Endodermal cell (in vitro differentiated cells): ENCODE measurements at regions not wholly inside any gene's neighbourhood (a gene's known extent, or its start where the extent isn't known, plus 50 kb on each side); places are given as distances from the start of the nearest gene placed in this dataset.

Experiments used
- DNase-seq: peaks from one replicate; pipeline ENCODE4 v3.0.0-alpha.2; 2017
- H3K27ac ChIP-seq: 2 replicates; pipeline ENCODE4 v1.5.1; 2013; ENCODE audit warnings: mild to moderate bottlenecking, low read depth, low read length, moderate library complexity
- H3K27me3 ChIP-seq: 2 replicates; pipeline ENCODE4 v1.6.1; 2013; ENCODE audit warnings: mild to moderate bottlenecking, low read length, moderate library complexity; ENCODE audit not compliant: insufficient read depth, control insufficient read depth, poor library complexity, severe bottlenecking
- H3K36me3 ChIP-seq: 2 replicates; pipeline ENCODE4 v1.7.0; 2013; ENCODE audit warnings: mild to moderate bottlenecking, low read length, moderate library complexity; ENCODE audit not compliant: control insufficient read depth, insufficient read depth
- H3K4me1 ChIP-seq: one replicate; pipeline ENCODE4 v1.7.0; 2013; ENCODE audit warnings: low read length; ENCODE audit not compliant: control insufficient read depth, insufficient read depth
- H3K4me3 ChIP-seq: 2 replicates; pipeline ENCODE4 v1.5.1; 2013; ENCODE audit warnings: mild to moderate bottlenecking, low read length, moderate library complexity
- H3K9ac ChIP-seq: 2 replicates; pipeline ENCODE4 v1.6.1; 2013; ENCODE audit warnings: mild to moderate bottlenecking, low read length, moderate library complexity; ENCODE audit not compliant: poor library complexity, severe bottlenecking; ENCODE audit errors: extremely low read depth
- H3K9me3 ChIP-seq: 2 replicates; pipeline ENCODE4 v1.6.1; 2013; ENCODE audit warnings: mild to moderate bottlenecking, low read length, moderate library complexity; ENCODE audit not compliant: control insufficient read depth
- H3K27ac Mint-ChIP-seq: 2 replicates; pipeline ENCODE4 v1.8.0; 2020; ENCODE audit warnings: mixed read lengths
- H3K27me3 Mint-ChIP-seq: 2 replicates; pipeline ENCODE4 v1.8.0; 2021; ENCODE audit warnings: mild to moderate bottlenecking, mixed read lengths; ENCODE audit not compliant: insufficient read depth
- H3K36me3 Mint-ChIP-seq: 2 replicates; pipeline ENCODE4 v1.8.0; 2020; ENCODE audit warnings: low read depth, mixed read lengths
- H3K4me1 Mint-ChIP-seq: 2 replicates; pipeline ENCODE4 v1.8.0; 2020; ENCODE audit warnings: mixed read lengths
- H3K4me3 Mint-ChIP-seq: 2 replicates; pipeline ENCODE4 v1.8.0; 2020; ENCODE audit warnings: mild to moderate bottlenecking, moderate library complexity, mixed read lengths
- H3K9me3 Mint-ChIP-seq: 2 replicates; pipeline ENCODE4 v1.8.0; 2020; ENCODE audit warnings: mild to moderate bottlenecking, mixed read lengths
- CTCF ChIP-seq: fragments of 200-600 bp; sonication (generic); conservative IDR thresholded peaks from 2 replicates; pipeline ENCODE4 v1.5.0; 2021; ENCODE audit warnings: antibody characterized with exemption, mild to moderate bottlenecking
- WGBS, 2 experiments: methylation state at CpG; one replicate each; pipeline versions ENCODE4 v1.1.5 to v1.1.7; 2013; ENCODE audit warnings: missing lambda C conversion rate in 2 of 2, mixed read lengths in 1 of 2; ENCODE audit not compliant: insufficient coverage in 1 of 2, insufficient read length in 1 of 2; 5-methylcytosine and 5-hydroxymethylcytosine counted together

GRCh38 chr16:54590836-54591235, 304.2 kb upstream of the IRX3 start:
- no peaks in the 10 kb centered on the region for H3K9me3 Mint-ChIP-seq
- H3K4me3 ChIP-seq, result peak overlapping the region; percentile 25
- H3K27me3 ChIP-seq, result peaks cover 39% of the 10 kb centered on the region
- peaks cover 76% of the 10 kb centered on the region for H3K27me3 Mint-ChIP-seq
- H3K4me1 ChIP-seq, result peaks cover 21% of the 10 kb centered on the region
- no peaks in the 10 kb centered on the region for H3K36me3 Mint-ChIP-seq
- peaks cover 62% of the 10 kb centered on the region for H3K4me1 Mint-ChIP-seq
- H3K9me3 ChIP-seq, result no peaks in the 10 kb centered on the region
- no peak for TF ChIP-seq CTCF
- H3K27ac ChIP-seq, result no peak overlapping the region
- H3K9ac ChIP-seq, result no peak overlapping the region
- DNase-seq, result peak; percentile 31
- H3K36me3 ChIP-seq, result no peaks in the 10 kb centered on the region
- H3K4me3 Mint-ChIP-seq, result no peak overlapping the region
- 20 to 35% methylated on average over 2 to 4 of the region's 4 CpGs for WGBS, 2 experiments
- peak overlapping the region; percentile 16 for H3K27ac Mint-ChIP-seq

- no peak overlapping the region for H3K4me3 Mint-ChIP-seq
- H3K36me3 Mint-ChIP-seq, result no peaks in the 10 kb centered on the region
Observed at GRCh38 chr16:54589326-54589725, 302.7 kb upstream of the IRX3 start.

GRCh38 chr16:54588026-54588425, 301.4 kb upstream of the IRX3 start:
- Histone ChIP-seq H3K36me3 (no peaks in the 10 kb centered on the region), H3K27ac (no peak overlapping the region), H3K27me3 (peaks cover 20% of the 10 kb centered on the region), H3K4me1 (peaks cover 17% of the 10 kb centered on the region), H3K9ac (no peak overlapping the region), H3K9me3 (no peaks in the 10 kb centered on the region), H3K4me3 (no peak overlapping the region)
- Mint-ChIP-seq H3K9me3 (no peaks in the 10 kb centered on the region), H3K36me3 (no peaks in the 10 kb centered on the region), H3K4me3 (no peak overlapping the region), H3K27me3 (peaks cover 68% of the 10 kb centered on the region), H3K27ac (no peak overlapping the region), H3K4me1 (peaks cover 58% of the 10 kb centered on the region)
- no peak for DNase-seq
- WGBS, 2 experiments, result 82 to 85% methylated on average over 5 of the region's 5 CpGs
- no peak for TF ChIP-seq CTCF

More at GRCh38 chr16:54589326-54589725, 302.7 kb upstream of the IRX3 start:
- 92 to 94% methylated on average over 3 to 5 of the region's 5 CpGs for WGBS, 2 experiments
- peaks cover 29% of the 10 kb centered on the region for H3K27me3 ChIP-seq
- H3K4me1 Mint-ChIP-seq, result peaks cover 58% of the 10 kb centered on the region
- no peaks in the 10 kb centered on the region for H3K9me3 ChIP-seq
- no peaks in the 10 kb centered on the region for H3K9me3 Mint-ChIP-seq
- H3K4me3 ChIP-seq, result no peak overlapping the region
- peaks cover 17% of the 10 kb centered on the region for H3K4me1 ChIP-seq
- no peak overlapping the region for H3K27ac Mint-ChIP-seq
- no peak for TF ChIP-seq CTCF
- H3K9ac ChIP-seq, result no peak overlapping the region
- DNase-seq, result peak; percentile 42
- H3K27ac ChIP-seq, result no peak overlapping the region
- peaks cover 74% of the 10 kb centered on the region for H3K27me3 Mint-ChIP-seq
- no peaks in the 10 kb centered on the region for H3K36me3 ChIP-seq
